RWPE2 (cell line): ENCODE measurements at regions not wholly inside any gene's neighbourhood (a gene's known extent, or its start where the extent isn't known, plus 50 kb on each side); places are given as distances from the start of the nearest gene placed in this dataset.
A peak's percentile ranks its signal among the peaks of the same experiment; 100 is the strongest.

Experiments
- ATAC-seq: fragments of 200-7000 bp; cut with Tn5 transposase; 3 replicates; pipeline ENCODE4 v1.9.1; 2021; ENCODE audit warnings: low read depth
- DNase-seq: peaks from one replicate; pipeline ENCODE4 v3.0.0-alpha.2; 2020; ENCODE audit warnings: low spot score
- H3K27ac ChIP-seq: fragments of 450-650 bp; 2 replicates; pipeline ENCODE4 v1.5.1; 2017; ENCODE audit warnings: mild to moderate bottlenecking; ENCODE audit not compliant: poor library complexity, severe bottlenecking
- H3K27me3 ChIP-seq: fragments of 250-450 bp; sonication (Bioruptor Pico); 2 replicates; pipeline ENCODE4 v1.5.1; 2021; ENCODE audit warnings: mild to moderate bottlenecking, moderate library complexity; ENCODE audit not compliant: insufficient read depth, poor library complexity, severe bottlenecking
- H3K36me3 ChIP-seq: fragments of 250-450 bp; sonication (Bioruptor Pico); 2 replicates; pipeline ENCODE4 v1.5.1; 2020; ENCODE audit warnings: low read depth, mild to moderate bottlenecking, moderate library complexity
- H3K4me1 ChIP-seq: fragments of 250-450 bp; sonication (Bioruptor Pico); 2 replicates; pipeline ENCODE4 v1.5.1; 2021; ENCODE audit warnings: mild to moderate bottlenecking, moderate library complexity; ENCODE audit not compliant: insufficient read depth, poor library complexity, severe bottlenecking
- H3K4me3 ChIP-seq: fragments of 250-450 bp; sonication (Bioruptor Pico); 2 replicates; pipeline ENCODE4 v1.5.1; 2021; ENCODE audit warnings: mild to moderate bottlenecking, moderate library complexity; ENCODE audit not compliant: severe bottlenecking
- H3K9me3 ChIP-seq: fragments of 250-450 bp; sonication (Bioruptor Pico); 2 replicates; pipeline ENCODE4 v1.5.1; 2021; ENCODE audit warnings: mild to moderate bottlenecking, moderate library complexity; ENCODE audit not compliant: severe bottlenecking
- TF ChIP-seq, protein P1 (sequence below): fragments of 450-650 bp; IDR thresholded peaks from one replicate; pipeline ENCODE4 v1.5.1; 2017; ENCODE audit warnings: mild to moderate bottlenecking, moderate library complexity; ENCODE audit not compliant: poor library complexity, severe bottlenecking

DNA sequence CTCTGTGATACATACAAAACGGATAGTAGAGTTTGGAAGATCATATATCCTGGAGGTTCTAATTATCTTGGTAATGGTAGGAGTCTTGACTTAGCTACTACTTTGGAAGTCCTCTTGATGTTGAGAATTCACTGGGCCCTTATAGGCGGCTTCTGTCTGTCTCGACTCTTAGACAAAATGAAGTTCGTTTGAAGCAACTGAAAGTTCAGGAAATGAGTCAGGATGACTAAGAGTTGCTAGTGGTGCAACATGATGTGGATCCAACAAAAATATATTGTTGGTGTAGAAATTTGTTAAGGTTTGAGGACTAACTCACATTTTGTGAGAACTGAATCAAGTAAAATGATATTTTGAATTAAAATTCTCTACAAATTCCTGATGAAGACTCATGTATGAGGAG, 272.7 kb downstream of the AEBP2 start:
- ATAC-seq: 0 out of 3 replicates have a peak, but pooled peaks have one; percentile 31
- TF ChIP-seq, protein P1, sequence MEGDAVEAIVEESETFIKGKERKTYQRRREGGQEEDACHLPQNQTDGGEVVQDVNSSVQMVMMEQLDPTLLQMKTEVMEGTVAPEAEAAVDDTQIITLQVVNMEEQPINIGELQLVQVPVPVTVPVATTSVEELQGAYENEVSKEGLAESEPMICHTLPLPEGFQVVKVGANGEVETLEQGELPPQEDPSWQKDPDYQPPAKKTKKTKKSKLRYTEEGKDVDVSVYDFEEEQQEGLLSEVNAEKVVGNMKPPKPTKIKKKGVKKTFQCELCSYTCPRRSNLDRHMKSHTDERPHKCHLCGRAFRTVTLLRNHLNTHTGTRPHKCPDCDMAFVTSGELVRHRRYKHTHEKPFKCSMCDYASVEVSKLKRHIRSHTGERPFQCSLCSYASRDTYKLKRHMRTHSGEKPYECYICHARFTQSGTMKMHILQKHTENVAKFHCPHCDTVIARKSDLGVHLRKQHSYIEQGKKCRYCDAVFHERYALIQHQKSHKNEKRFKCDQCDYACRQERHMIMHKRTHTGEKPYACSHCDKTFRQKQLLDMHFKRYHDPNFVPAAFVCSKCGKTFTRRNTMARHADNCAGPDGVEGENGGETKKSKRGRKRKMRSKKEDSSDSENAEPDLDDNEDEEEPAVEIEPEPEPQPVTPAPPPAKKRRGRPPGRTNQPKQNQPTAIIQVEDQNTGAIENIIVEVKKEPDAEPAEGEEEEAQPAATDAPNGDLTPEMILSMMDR: no peak
- no peaks in the 10 kb centered on the region for H3K36me3 ChIP-seq
- no peak overlapping the region for H3K4me3 ChIP-seq
- no peak overlapping the region for H3K27ac ChIP-seq
- H3K4me1 ChIP-seq: peaks cover 6% of the 10 kb centered on the region
- no peaks in the 10 kb centered on the region for H3K27me3 ChIP-seq
- DNase-seq: no peak
- no peaks in the 10 kb centered on the region for H3K9me3 ChIP-seq

- ATAC-seq (no peak), DNase-seq (no peak)
- H3K27ac ChIP-seq: no peak overlapping the region
- H3K4me1 ChIP-seq: no peaks in the 10 kb centered on the region
- no peaks in the 10 kb centered on the region for H3K9me3 ChIP-seq
- no peaks in the 10 kb centered on the region for H3K27me3 ChIP-seq
- no peak overlapping the region for H3K4me3 ChIP-seq
- H3K36me3 ChIP-seq: no peaks in the 10 kb centered on the region
- TF ChIP-seq, protein P1: no peak
These were observed 279.1 kb downstream of the AEBP2 start for GRCh38 chr12:19718401-19718800.

- no peaks in the 10 kb centered on the region for H3K27me3 ChIP-seq
- ATAC-seq (no peak), DNase-seq (no peak)
- no peaks in the 10 kb centered on the region for H3K36me3 ChIP-seq
- H3K4me3 ChIP-seq: no peak overlapping the region
- no peaks in the 10 kb centered on the region for H3K4me1 ChIP-seq
- TF ChIP-seq, protein P1: no peak
- no peak overlapping the region for H3K27ac ChIP-seq
- no peaks in the 10 kb centered on the region for H3K9me3 ChIP-seq
These were observed 280.4 kb downstream of the AEBP2 start for GRCh38 chr12:19719672-19720071.

DNA sequence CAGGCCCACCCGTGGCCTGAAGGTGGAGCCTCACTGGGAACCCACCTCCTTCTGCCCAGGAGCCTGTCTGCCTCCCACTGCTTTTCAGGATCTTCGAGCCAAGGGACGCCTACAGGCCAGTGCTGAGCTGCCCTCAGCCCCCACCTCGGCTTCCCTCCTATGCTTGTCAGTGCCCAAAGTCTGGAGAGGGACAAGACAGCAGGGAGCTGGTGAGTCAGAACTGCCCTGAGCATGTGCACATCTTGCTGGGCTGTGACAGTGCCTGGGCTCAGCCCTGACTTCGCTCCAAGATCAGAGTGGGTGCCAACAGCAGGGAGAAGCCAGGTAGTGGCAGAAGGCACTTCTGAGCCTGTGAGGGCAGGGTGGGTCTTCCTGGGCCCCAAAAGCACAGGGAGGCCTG, 286.8 kb downstream of the AEBP2 start:
- Histone ChIP-seq H3K36me3 (no peaks in the 10 kb centered on the region), H3K4me3 (no peak overlapping the region), H3K27ac (no peak overlapping the region), H3K4me1 (no peaks in the 10 kb centered on the region), H3K27me3 (no peaks in the 10 kb centered on the region), H3K9me3 (no peaks in the 10 kb centered on the region)
- TF ChIP-seq, protein P1: no peak
- DNase-seq (no peak), ATAC-seq (no peak)

- DNase-seq: no peak
- ATAC-seq: no peak
- H3K4me1 ChIP-seq: no peaks in the 10 kb centered on the region
- H3K36me3 ChIP-seq: no peaks in the 10 kb centered on the region
- H3K27me3 ChIP-seq: no peaks in the 10 kb centered on the region
- no peaks in the 10 kb centered on the region for H3K9me3 ChIP-seq
- TF ChIP-seq, protein P1: no peak
- H3K27ac ChIP-seq: no peak overlapping the region
- H3K4me3 ChIP-seq: no peak overlapping the region
These were observed 287.3 kb downstream of the AEBP2 start for GRCh38 chr12:19726592-19726991.
